ENCODE measurements at regions not wholly inside any gene's neighbourhood (a gene's known extent, or its start where the extent isn't known, plus 50 kb on each side); places are given as distances from the start of the nearest gene placed in this dataset.

DNA sequence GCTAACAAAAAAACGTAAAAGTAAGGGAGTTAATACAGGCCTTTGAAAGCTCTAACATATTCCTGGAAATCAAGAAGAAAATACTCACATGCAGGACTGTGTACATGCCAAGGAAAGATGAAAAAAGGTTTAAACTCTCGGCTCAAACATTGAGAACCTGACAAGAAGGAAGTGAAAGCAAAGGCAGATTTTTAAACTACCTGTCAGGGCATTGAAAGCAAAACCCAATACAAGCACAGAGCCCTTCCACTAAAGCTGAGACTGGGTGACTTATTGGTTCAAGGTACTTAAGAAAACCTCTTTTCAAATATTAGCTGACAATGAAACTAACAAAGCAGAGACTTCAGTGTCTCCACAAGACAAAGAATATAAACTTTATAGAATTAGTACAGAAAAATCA is 313.0 kb upstream of the GRID2 start:
- Histone ChIP-seq H3K9me3 (no peaks in the 10 kb centered on the region), H3K27ac (no peak overlapping the region), H3K4me1 (no peaks in the 10 kb centered on the region), H3K4me3 (no peak overlapping the region), H3K27me3 (no peaks in the 10 kb centered on the region), H3K36me3 (no peaks in the 10 kb centered on the region)
- WGBS, 5 donors, result 23 to 45% (median 34%) methylated on average over 2 of the region's 2 CpGs
- no peak for DNase-seq
- TF ChIP-seq CTCF (IDR thresholded peaks at IDR 0.05) (no peak), POLR2A (IDR thresholded peaks at IDR 0.05) (no peak), EP300 (IDR thresholded peaks at IDR 0.05) (no peak), POLR2AphosphoS5 (IDR thresholded peaks at IDR 0.05) (no peak)
- intact Hi-C loops (cut with DNase I; ENCODE audit: low total_unique reads), result no loop called here

DNA sequence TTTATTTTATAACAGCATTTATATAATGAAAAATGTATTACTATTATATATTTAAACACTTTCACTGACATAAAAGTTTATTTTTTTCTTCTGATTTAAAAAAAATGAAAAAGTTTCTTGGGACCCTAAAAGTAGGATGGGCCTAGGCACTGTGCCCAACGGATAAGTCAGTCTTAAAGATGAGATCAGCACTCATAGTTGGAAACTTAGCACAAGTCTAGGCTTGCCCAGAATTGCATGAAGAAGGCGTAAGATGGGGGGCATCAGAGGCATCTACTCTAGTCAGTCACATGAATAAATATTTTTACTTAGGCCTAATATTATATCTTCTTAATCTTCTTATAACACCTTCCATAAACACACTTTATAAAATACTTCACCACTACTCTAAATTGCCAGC is 306.7 kb upstream of the GRID2 start:
- intact Hi-C loops (cut with DNase I; ENCODE audit: low total_unique reads), result no loop called here
- 79 to 95% (median 88%) methylated on average over 2 of the region's 2 CpGs for WGBS, 5 donors
- no peak for DNase-seq
- Histone ChIP-seq H3K27me3 (no peaks in the 10 kb centered on the region), H3K4me3 (no peak overlapping the region), H3K9me3 (no peaks in the 10 kb centered on the region), H3K27ac (no peak overlapping the region), H3K4me1 (no peaks in the 10 kb centered on the region), H3K36me3 (no peaks in the 10 kb centered on the region)
- no peak for TF ChIP-seq CTCF (IDR thresholded peaks at IDR 0.05)
- TF ChIP-seq POLR2AphosphoS5 (IDR thresholded peaks at IDR 0.05), result no peak
- TF ChIP-seq POLR2A (IDR thresholded peaks at IDR 0.05), result no peak
- TF ChIP-seq EP300 (IDR thresholded peaks at IDR 0.05), result no peak

DNA sequence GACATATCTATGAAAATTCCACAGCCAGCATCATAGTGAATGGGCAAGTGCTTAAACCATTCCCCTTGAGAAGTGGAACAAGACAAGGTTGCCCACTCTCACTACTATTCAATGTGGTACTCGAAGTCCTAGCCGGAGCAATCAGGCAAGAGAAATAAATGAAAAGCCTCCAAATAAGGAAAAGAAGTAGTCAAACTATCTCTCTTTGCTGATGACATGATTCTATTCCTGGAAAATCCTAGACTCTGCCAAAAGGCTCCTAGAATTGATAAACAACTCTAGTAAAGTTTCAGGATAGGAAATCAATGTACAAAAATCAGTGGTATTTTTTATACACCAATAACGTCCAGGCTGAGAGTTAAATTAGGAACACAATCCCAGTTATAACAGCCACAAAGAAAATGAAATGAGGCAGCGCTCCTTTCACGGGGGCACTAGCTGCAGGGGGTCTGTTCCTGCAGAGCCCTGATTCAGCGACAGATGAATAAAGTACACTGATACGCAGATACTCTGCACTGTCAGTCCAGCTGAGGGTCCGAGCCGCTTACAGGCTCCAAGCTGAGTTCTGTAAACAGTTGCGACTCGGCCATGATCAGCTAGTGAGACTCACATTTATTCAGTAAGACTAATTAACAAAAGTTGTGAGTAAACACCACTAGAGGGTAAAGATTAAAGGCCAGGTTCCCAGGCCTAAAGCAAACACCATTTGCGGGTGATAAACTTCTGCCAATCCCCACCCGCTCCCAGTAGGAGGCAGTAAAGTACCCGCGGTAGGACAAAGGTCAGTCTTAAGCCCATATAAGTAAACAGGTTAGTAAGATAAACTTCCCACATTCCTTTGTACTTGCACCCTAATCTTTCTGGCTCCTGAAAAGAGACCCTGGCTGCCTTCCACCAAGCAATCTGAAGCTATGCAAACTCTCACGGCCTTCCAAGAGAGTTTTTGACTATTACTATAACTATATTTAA is 290.6 kb upstream of the GRID2 start:
- Histone ChIP-seq H3K4me3 (no peak overlapping the region), H3K9me3 (no peaks in the 10 kb centered on the region), H3K27me3 (no peaks in the 10 kb centered on the region), H3K27ac (no peak overlapping the region), H3K36me3 (no peaks in the 10 kb centered on the region), H3K4me1 (peaks cover 0 to 16% (median 7%) of the 10 kb centered on the region in 4 donors)
- intact Hi-C loops (cut with DNase I; ENCODE audit: low total_unique reads), result no loop called here
- DNase-seq, result peak; percentile 48 to 88
- TF ChIP-seq POLR2AphosphoS5 (IDR thresholded peaks at IDR 0.05) (peak in 2 of 3 donors; percentile 30 to 77), CTCF (IDR thresholded peaks at IDR 0.05) (peak in 5 of 7 experiments; percentile 22 to 71 (median 40)), POLR2A (IDR thresholded peaks at IDR 0.05) (no peak)
- 15 to 27% (median 18%) methylated on average over 16 of the region's 16 CpGs for WGBS, 5 donors

GRCh38 chr4:92014067-92014466 is 289.7 kb upstream of the GRID2 start:
- no peak overlapping the region for H3K27ac ChIP-seq
- DNase-seq, result no peak

More at GRCh38 chr4:92014067-92014466, 289.7 kb upstream of the GRID2 start:
- H3K36me3 ChIP-seq, result no peaks in the 10 kb centered on the region
- no peaks in the 10 kb centered on the region for H3K27me3 ChIP-seq
- intact Hi-C loops (cut with DNase I; ENCODE audit: low total_unique reads), result no loop called here
- WGBS, 5 donors, result 36 to 71% (median 40%) methylated on average over 3 of the region's 3 CpGs
- no peak for TF ChIP-seq EP300 (IDR thresholded peaks at IDR 0.05)
- no peak for TF ChIP-seq POLR2A (IDR thresholded peaks at IDR 0.05)
- no peak for TF ChIP-seq POLR2AphosphoS5 (IDR thresholded peaks at IDR 0.05)
- TF ChIP-seq CTCF (IDR thresholded peaks at IDR 0.05), result no peak
- no peaks in the 10 kb centered on the region for H3K9me3 ChIP-seq
- peaks cover 0 to 16% (median 7%) of the 10 kb centered on the region in 4 donors for H3K4me1 ChIP-seq
- H3K4me3 ChIP-seq, result no peak overlapping the region
